DND-41 (cell line): ENCODE measurements at regions not wholly inside any gene's neighbourhood (a gene's known extent, or its start where the extent isn't known, plus 50 kb on each side); places are given as distances from the start of the nearest gene placed in this dataset.

Source experiments
- ATAC-seq: fragments of 200-7000 bp; cut with Tn5 transposase; 3 replicates; pipeline ENCODE4 v1.9.1; 2021; ENCODE audit warnings: low read depth; ENCODE audit not compliant: insufficient read depth
- DNase-seq: peaks from one replicate; pipeline ENCODE4 v3.0.0-alpha.2; 2020
- H2AFZ ChIP-seq: 2 replicates; pipeline ENCODE4 v1.6.0; 2012; ENCODE audit warnings: low read depth, low read length
- H3K27ac ChIP-seq: 2 replicates; pipeline ENCODE4 v1.5.1; 2012; ENCODE audit warnings: low read length, inconsistent platforms
- H3K27me3 ChIP-seq: fragments of 200-600 bp; sonication (generic); 2 replicates; pipeline ENCODE4 v1.6.0; 2012; ENCODE audit warnings: low read length, mild to moderate bottlenecking, inconsistent platforms; ENCODE audit not compliant: insufficient read depth, poor library complexity
- H3K36me3 ChIP-seq: 2 replicates; pipeline ENCODE4 v1.5.1; 2012; ENCODE audit warnings: low read length, inconsistent platforms; ENCODE audit not compliant: insufficient read depth
- H3K4me1 ChIP-seq: 2 replicates; pipeline ENCODE4 v1.5.1; 2012; ENCODE audit warnings: mild to moderate bottlenecking, low read length; ENCODE audit not compliant: insufficient read depth
- H3K4me2 ChIP-seq: 2 replicates; pipeline ENCODE4 v1.6.0; 2012; ENCODE audit warnings: mild to moderate bottlenecking, moderate library complexity, low read length, inconsistent platforms; ENCODE audit not compliant: insufficient read depth
- H3K4me3 ChIP-seq, 2 experiments: fragments of 200-600 bp in 1 of 2; shearing (Covaris generic) in 1 of 2; 2 replicates each; pipeline ENCODE4 v1.5.1; 2012 to 2016; ENCODE audit warnings: inconsistent platforms in 2 of 2, low read length in 2 of 2, mild to moderate bottlenecking in 2 of 2, low read depth in 1 of 2, moderate library complexity in 1 of 2
- H3K79me2 ChIP-seq: 2 replicates; pipeline ENCODE4 v1.6.0; 2012; ENCODE audit warnings: low read length, inconsistent platforms; ENCODE audit not compliant: insufficient read depth
- H3K9ac ChIP-seq: 2 replicates; pipeline ENCODE4 v1.6.0; 2012; ENCODE audit warnings: low read depth, mild to moderate bottlenecking, inconsistent platforms, low read length, moderate library complexity
- H3K9me3 ChIP-seq: 2 replicates; pipeline ENCODE4 v1.5.1; 2012; ENCODE audit warnings: low read length, moderate library complexity, mild to moderate bottlenecking, inconsistent platforms; ENCODE audit not compliant: insufficient read depth, severe bottlenecking
- H4K20me1 ChIP-seq: 2 replicates; pipeline ENCODE4 v1.6.0; 2012; ENCODE audit warnings: low read length; ENCODE audit not compliant: insufficient read depth
- CTCF ChIP-seq: IDR thresholded peaks from 2 replicates; pipeline ENCODE4 v1.5.1; 2012; ENCODE audit warnings: borderline replicate concordance, low read length, moderate library complexity, mild to moderate bottlenecking; ENCODE audit not compliant: poor library complexity, severe bottlenecking; ENCODE audit errors: extremely low read depth
- EZH2 ChIP-seq: IDR thresholded peaks from 3 replicates; pipeline ENCODE4 v1.6.1; 2012; ENCODE audit warnings: borderline replicate concordance, low read depth, mild to moderate bottlenecking, moderate library complexity, low read length, inconsistent platforms; ENCODE audit not compliant: severe bottlenecking

- DNase-seq, result no peak
Measured at GRCh38 chr3:144273601-144274000, 302.0 kb downstream of the DIPK2A start.

GRCh38 chr3:144275005-144275404 lies 303.4 kb downstream of the DIPK2A start:
- Histone ChIP-seq H3K4me1 (peaks cover 18% of the 10 kb centered on the region), H4K20me1 (no peaks in the 10 kb centered on the region), H3K4me2 (no peak overlapping the region), H3K9me3 (no peaks in the 10 kb centered on the region), H3K27me3 (peaks cover 6% of the 10 kb centered on the region), H3K9ac (no peak overlapping the region), H3K27ac (no peak overlapping the region), H3K79me2 (no peaks in the 10 kb centered on the region), H3K4me3 (no peak overlapping the region), H2AFZ (no peak overlapping the region), H3K36me3 (no peaks in the 10 kb centered on the region)
- ATAC-seq (peak; percentile 63), DNase-seq (no peak)
- TF ChIP-seq CTCF (no peak), EZH2 (no peak)

More at GRCh38 chr3:144273601-144274000, 302.0 kb downstream of the DIPK2A start:
- H3K36me3 ChIP-seq, result no peaks in the 10 kb centered on the region
- H3K4me2 ChIP-seq, result no peak overlapping the region
- no peak overlapping the region for H2AFZ ChIP-seq
- no peak overlapping the region for H3K27ac ChIP-seq
- no peaks in the 10 kb centered on the region for H3K79me2 ChIP-seq
- H3K9ac ChIP-seq, result no peak overlapping the region
- peaks cover 6% of the 10 kb centered on the region for H3K27me3 ChIP-seq
- TF ChIP-seq EZH2 (no peak), CTCF (no peak)
- H3K4me3 ChIP-seq, result no peak overlapping the region
- no peaks in the 10 kb centered on the region for H4K20me1 ChIP-seq
- peaks cover 18% of the 10 kb centered on the region for H3K4me1 ChIP-seq
- no peaks in the 10 kb centered on the region for H3K9me3 ChIP-seq
- ATAC-seq, result no peak

- H4K20me1 ChIP-seq, result no peaks in the 10 kb centered on the region
Measured at GRCh38 chr3:144282313-144282712, 310.7 kb downstream of the DIPK2A start.

More at GRCh38 chr3:144282313-144282712, 310.7 kb downstream of the DIPK2A start:
- H3K4me3 ChIP-seq, result no peak overlapping the region
- no peak overlapping the region for H2AFZ ChIP-seq
- no peaks in the 10 kb centered on the region for H3K9me3 ChIP-seq
- DNase-seq (no peak), ATAC-seq (no peak)
- H3K36me3 ChIP-seq, result no peaks in the 10 kb centered on the region
- H3K9ac ChIP-seq, result no peak overlapping the region
- H3K4me1 ChIP-seq, result no peaks in the 10 kb centered on the region
- H3K79me2 ChIP-seq, result no peaks in the 10 kb centered on the region
- H3K4me2 ChIP-seq, result no peak overlapping the region
- H3K27me3 ChIP-seq, result no peaks in the 10 kb centered on the region
- H3K27ac ChIP-seq, result no peak overlapping the region
- TF ChIP-seq EZH2, result no peak
- TF ChIP-seq CTCF, result no peak
